ENCODE measurements at regions not wholly inside any gene's neighbourhood (a gene's known extent, or its start where the extent isn't known, plus 50 kb on each side); places are given as distances from the start of the nearest gene placed in this dataset.

- FAIRE-seq (no peak), DNase-seq (ENCODE audit: insufficient read length, low spot score) (no peak)
- no peak for TF ChIP-seq POLR2AphosphoS5 (IDR thresholded peaks at IDR 0.05; ENCODE audit: low read depth, low read length)
Measured at GRCh38 chr13:59487883-59488282, 675.8 kb downstream of the DIAPH3 start.

GRCh38 chr13:59488436-59488835 is 675.3 kb downstream of the DIAPH3 start:
- TF ChIP-seq POLR2A (IDR thresholded peaks at IDR 0.05; ENCODE audit: low read depth, low read length), result no peak
- no peak for TF ChIP-seq POLR2AphosphoS5 (IDR thresholded peaks at IDR 0.05; ENCODE audit: low read depth, low read length)
- no peak for TF ChIP-seq PAX5 (IDR thresholded peaks at IDR 0.05; ENCODE audit: insufficient read depth, low read length, severe bottlenecking)
- TF ChIP-seq POU2F2 (IDR thresholded peaks at IDR 0.05; ENCODE audit: low read depth, low read length), result no peak
- no peak for DNase-seq (ENCODE audit: insufficient read length, low spot score)
- FAIRE-seq, result no peak

DNA sequence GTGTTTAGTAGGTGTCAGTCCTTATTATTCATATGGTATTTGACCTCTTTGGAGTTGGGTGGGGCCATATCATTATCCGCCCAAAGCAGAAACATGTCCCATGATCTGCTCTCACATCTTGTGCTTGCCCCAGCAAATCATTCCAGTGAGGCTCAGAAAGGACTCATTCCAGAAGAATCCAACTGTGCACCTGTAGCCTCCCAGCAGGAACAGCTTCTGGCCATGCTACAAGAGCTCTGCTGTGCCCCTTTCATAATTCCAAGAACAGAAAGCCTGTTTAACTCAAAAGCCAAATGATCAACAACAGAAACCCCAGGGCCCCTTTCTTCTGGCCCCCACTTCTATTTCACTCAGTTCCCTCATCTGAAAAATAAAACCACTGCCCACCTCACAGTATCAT is 673.1 kb downstream of the DIAPH3 start:
- no peak for TF ChIP-seq POU2F2 (IDR thresholded peaks at IDR 0.05; ENCODE audit: low read depth, low read length)
- no peak for TF ChIP-seq SPI1 (IDR thresholded peaks at IDR 0.05; ENCODE audit: low read depth, low read length)
- TF ChIP-seq TAF1 (IDR thresholded peaks at IDR 0.05; ENCODE audit: low read depth, low read length), result no peak
- TF ChIP-seq PAX5 (IDR thresholded peaks at IDR 0.05; ENCODE audit: insufficient read depth, low read length, severe bottlenecking), result no peak
- FAIRE-seq (no peak), DNase-seq (ENCODE audit: insufficient read length, low spot score) (no peak)

GRCh38 chr13:59492030-59492636 is 671.6 kb downstream of the DIAPH3 start:
- DNase-seq (ENCODE audit: insufficient read length, low spot score) (no peak), FAIRE-seq (no peak)
- TF ChIP-seq POLR2A (IDR thresholded peaks at IDR 0.05; ENCODE audit: low read depth, low read length) (no peak), TAF1 (IDR thresholded peaks at IDR 0.05; ENCODE audit: low read depth, low read length) (no peak), PAX5 (IDR thresholded peaks at IDR 0.05; ENCODE audit: insufficient read depth, low read length, severe bottlenecking) (no peak), SPI1 (IDR thresholded peaks at IDR 0.05; ENCODE audit: low read depth, low read length) (no peak), POLR2AphosphoS5 (IDR thresholded peaks at IDR 0.05; ENCODE audit: low read depth, low read length) (no peak), POU2F2 (IDR thresholded peaks at IDR 0.05; ENCODE audit: low read depth, low read length) (no peak)

DNA sequence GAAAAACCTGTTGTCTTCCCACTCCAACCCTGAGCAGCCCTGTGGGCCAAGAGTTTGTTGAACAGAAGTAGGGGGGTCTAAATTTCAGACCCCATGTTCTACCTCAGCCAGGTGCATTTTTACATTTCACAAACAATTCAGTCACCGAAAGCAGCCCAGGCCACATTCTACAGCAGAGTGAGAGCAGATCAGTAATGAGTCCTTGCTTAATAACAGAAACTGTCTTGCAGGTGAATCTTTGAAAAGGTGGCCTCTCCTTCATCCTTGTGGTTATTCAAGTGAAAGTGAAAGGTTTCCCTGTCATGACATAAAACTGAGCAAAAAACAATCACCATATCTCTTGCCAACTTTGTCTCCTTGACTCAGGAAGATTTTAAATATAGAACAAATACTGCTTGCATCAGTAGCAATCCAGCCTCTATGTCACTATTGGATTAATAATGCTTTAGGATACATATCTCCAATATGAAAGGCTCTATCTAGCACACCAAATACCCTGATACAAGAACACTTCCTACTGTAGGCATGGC is 670.2 kb downstream of the DIAPH3 start:
- FAIRE-seq, result no peak
- DNase-seq (ENCODE audit: insufficient read length, low spot score), result no peak
- TF ChIP-seq PAX5 (IDR thresholded peaks at IDR 0.05; ENCODE audit: insufficient read depth, low read length, severe bottlenecking) (no peak), POLR2AphosphoS5 (IDR thresholded peaks at IDR 0.05; ENCODE audit: low read depth, low read length) (no peak), TAF1 (IDR thresholded peaks at IDR 0.05; ENCODE audit: low read depth, low read length) (no peak), POU2F2 (IDR thresholded peaks at IDR 0.05; ENCODE audit: low read depth, low read length) (no peak), POLR2A (IDR thresholded peaks at IDR 0.05; ENCODE audit: low read depth, low read length) (no peak), SPI1 (IDR thresholded peaks at IDR 0.05; ENCODE audit: low read depth, low read length) (no peak)

- no peak for TF ChIP-seq POU2F2 (IDR thresholded peaks at IDR 0.05; ENCODE audit: low read depth, low read length)
- DNase-seq (ENCODE audit: insufficient read length, low spot score) (no peak), FAIRE-seq (no peak)
Measured at GRCh38 chr13:59494151-59494550, 669.6 kb downstream of the DIAPH3 start.

DNA sequence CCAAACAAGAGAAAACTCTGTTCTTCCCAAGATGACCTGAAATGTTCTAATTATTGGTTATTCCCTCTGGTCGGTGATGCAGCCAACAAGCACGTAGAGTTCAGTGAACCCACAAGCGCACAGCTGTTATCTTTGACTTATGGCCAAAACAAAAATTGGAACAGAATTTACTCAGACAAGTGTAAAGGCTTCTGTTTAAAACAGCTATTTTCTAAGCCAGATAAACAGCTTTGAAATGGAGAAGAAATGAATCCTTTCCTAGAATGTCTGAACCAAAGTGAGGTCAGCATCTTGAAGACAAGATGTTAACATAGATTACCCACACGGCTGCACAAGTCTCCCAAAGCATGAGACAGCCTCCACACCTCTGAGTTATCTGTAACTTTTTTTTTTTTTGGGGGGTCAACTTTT is 669.2 kb downstream of the DIAPH3 start:
- no peak for DNase-seq (ENCODE audit: insufficient read length, low spot score)
- FAIRE-seq, result no peak
- TF ChIP-seq SPI1 (IDR thresholded peaks at IDR 0.05; ENCODE audit: low read depth, low read length) (no peak), TAF1 (IDR thresholded peaks at IDR 0.05; ENCODE audit: low read depth, low read length) (no peak), POU2F2 (IDR thresholded peaks at IDR 0.05; ENCODE audit: low read depth, low read length) (no peak), POLR2A (IDR thresholded peaks at IDR 0.05; ENCODE audit: low read depth, low read length) (no peak)

DNA sequence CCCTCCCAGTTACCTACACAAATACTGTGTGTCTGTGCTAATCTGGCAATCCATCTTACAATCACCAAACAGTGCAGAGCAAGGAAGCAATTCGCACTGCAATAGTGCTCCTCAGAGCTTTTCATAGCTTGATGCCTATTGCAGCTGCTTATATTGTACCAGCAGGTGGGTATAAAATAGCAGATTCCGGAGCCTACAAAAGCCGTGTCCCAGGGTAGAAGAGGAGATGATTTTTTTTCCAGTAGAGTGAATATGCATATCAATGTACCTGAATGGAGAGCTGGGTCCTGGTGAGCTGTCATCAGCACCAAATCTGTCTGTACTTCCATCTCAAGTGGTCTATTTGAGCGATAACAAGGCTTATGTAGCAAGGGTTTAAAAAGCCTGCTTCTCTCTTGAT is 668.4 kb downstream of the DIAPH3 start:
- no peak for FAIRE-seq
- DNase-seq (ENCODE audit: insufficient read length, low spot score), result no peak
- TF ChIP-seq TAF1 (IDR thresholded peaks at IDR 0.05; ENCODE audit: low read depth, low read length) (no peak), POLR2AphosphoS5 (IDR thresholded peaks at IDR 0.05; ENCODE audit: low read depth, low read length) (no peak), PAX5 (IDR thresholded peaks at IDR 0.05; ENCODE audit: insufficient read depth, low read length, severe bottlenecking) (no peak), POLR2A (IDR thresholded peaks at IDR 0.05; ENCODE audit: low read depth, low read length) (no peak), POU2F2 (IDR thresholded peaks at IDR 0.05; ENCODE audit: low read depth, low read length) (no peak), SPI1 (IDR thresholded peaks at IDR 0.05; ENCODE audit: low read depth, low read length) (no peak)

- DNase-seq (ENCODE audit: insufficient read length, low spot score) (no peak), FAIRE-seq (no peak)
- TF ChIP-seq POU2F2 (IDR thresholded peaks at IDR 0.05; ENCODE audit: low read depth, low read length) (no peak), SPI1 (IDR thresholded peaks at IDR 0.05; ENCODE audit: low read depth, low read length) (no peak), POLR2AphosphoS5 (IDR thresholded peaks at IDR 0.05; ENCODE audit: low read depth, low read length) (no peak)
Measured at GRCh38 chr13:59495936-59496512, 667.7 kb downstream of the DIAPH3 start.

GRCh38 chr13:59497621-59498247 is 666.0 kb downstream of the DIAPH3 start:
- FAIRE-seq (no peak), DNase-seq (ENCODE audit: insufficient read length, low spot score) (no peak)
- TF ChIP-seq POLR2AphosphoS5 (IDR thresholded peaks at IDR 0.05; ENCODE audit: low read depth, low read length) (no peak), PAX5 (IDR thresholded peaks at IDR 0.05; ENCODE audit: insufficient read depth, low read length, severe bottlenecking) (no peak), TAF1 (IDR thresholded peaks at IDR 0.05; ENCODE audit: low read depth, low read length) (no peak)

All from GM12891 (cell line).